HAP-1 (cell line): ENCODE measurements at regions not wholly inside any gene's neighbourhood (a gene's known extent, or its start where the extent isn't known, plus 50 kb on each side); places are given as distances from the start of the nearest gene placed in this dataset.
"Not testable (repeated sequence)": the region's sequence is repeated elsewhere in the genome, so short reads cannot be mapped to it uniquely, and the experiment has no call there.

Experiments
- DNase-seq, 2 experiments: peaks; one replicate each; pipeline ENCODE4 v3.0.0-alpha.2; 2016 to 2020; ENCODE audit warnings: low spot score in 2 of 2
- H3K27me3 ChIP-seq: fragments of 250-450 bp; sonication (Bioruptor Pico); 2 replicates; pipeline ENCODE4 v1.5.1; 2020; ENCODE audit warnings: low read depth, mild to moderate bottlenecking, moderate library complexity
- H3K36me3 ChIP-seq: fragments of 250-450 bp; sonication (Bioruptor Pico); replicated peaks from 2 replicates; pipeline ENCODE4 v1.5.1; 2020; ENCODE audit warnings: mild to moderate bottlenecking
- H3K4me1 ChIP-seq: fragments of 250-450 bp; sonication (Bioruptor Pico); 2 replicates; pipeline ENCODE4 v1.5.1; 2020; ENCODE audit warnings: mild to moderate bottlenecking
- H3K4me3 ChIP-seq: fragments of 250-450 bp; sonication (Bioruptor Pico); 2 replicates; pipeline ENCODE4 v1.5.1; 2020; ENCODE audit warnings: mild to moderate bottlenecking, moderate library complexity
- H3K9me3 ChIP-seq: fragments of 250-450 bp; sonication (Bioruptor Pico); 2 replicates; pipeline ENCODE4 v1.5.1; 2020; ENCODE audit warnings: mild to moderate bottlenecking, moderate library complexity
- in situ Hi-C: fragments of 300-500 bp; cut with MboI; formaldehyde crosslinking; loops from 3 replicates; pipeline ENCODE4 v1.14.3; 2020; ENCODE audit warnings: low sequenced_read_pairs, inconsistent platforms, mixed read lengths

DNA sequence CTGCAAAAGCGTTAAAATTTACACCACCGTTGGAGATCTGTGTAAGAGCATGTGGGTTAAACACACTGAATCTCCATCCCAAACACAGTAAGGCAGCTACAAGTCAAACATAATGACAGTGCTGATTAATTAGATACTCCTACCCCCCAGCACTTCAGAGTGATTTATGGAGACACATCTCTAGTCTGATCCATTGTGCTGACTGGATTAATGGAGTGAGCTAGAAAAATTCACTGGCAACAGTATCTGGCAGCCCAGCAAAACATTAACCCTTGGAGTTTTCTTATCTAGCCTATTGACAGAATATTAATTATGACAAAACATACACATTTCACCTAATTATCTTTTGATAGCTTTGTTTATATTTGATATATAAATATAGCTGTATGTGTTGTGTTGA lies 188.6 kb upstream of the ISL1 start:
- Histone ChIP-seq H3K4me1 (no peaks in the 10 kb centered on the region), H3K9me3 (no peaks in the 10 kb centered on the region), H3K4me3 (no peak overlapping the region), H3K27me3 (no peaks in the 10 kb centered on the region; the same call in 1 of the 2 replicates), H3K36me3 (no peaks in the 10 kb centered on the region)
- in situ Hi-C loops, result no loop called here
- DNase-seq, result no peak

DNA sequence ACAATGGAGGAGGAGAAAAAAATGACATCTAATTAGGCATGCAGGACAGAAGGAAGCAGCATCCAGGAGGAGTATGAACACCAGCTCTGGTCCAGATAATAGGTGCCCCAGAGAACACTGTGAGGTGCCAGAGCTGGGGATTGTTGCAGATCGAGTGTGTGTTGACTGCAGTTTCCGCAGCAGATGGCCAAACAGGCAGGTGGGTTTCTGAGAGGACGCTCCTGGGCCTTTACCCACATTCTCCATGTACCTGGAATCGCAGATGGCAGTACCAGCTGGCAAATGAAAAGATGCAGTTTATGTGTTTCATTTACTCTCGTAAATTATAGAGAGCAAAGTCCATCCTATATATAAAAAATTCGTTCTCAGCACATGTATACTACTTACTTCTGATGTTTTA lies 182.2 kb upstream of the ISL1 start:
- Histone ChIP-seq H3K9me3 (no peaks in the 10 kb centered on the region), H3K4me3 (no peak overlapping the region), H3K36me3 (no peaks in the 10 kb centered on the region), H3K4me1 (no peaks in the 10 kb centered on the region), H3K27me3 (no peaks in the 10 kb centered on the region; the same call in 1 of the 2 replicates)
- no peak for DNase-seq
- in situ Hi-C loops, result no loop called here

DNA sequence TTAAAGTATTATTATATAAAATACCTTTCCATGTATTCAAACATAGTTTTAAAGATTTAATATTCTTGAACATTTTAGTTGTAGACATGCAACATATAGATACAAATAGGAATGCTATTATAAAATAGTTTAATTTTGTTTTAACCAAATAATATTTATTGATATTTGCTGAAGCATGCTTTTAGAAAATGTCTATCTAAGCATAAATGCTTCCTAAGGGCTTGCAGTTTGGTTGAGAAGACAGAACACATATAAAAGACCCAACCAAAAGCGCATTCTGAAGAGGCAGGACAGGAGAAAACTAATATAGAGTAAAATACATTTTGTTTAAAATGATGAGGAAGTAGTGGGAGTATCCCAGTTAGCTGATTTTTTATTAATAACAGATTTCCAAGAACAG lies 181.5 kb upstream of the ISL1 start:
- no peaks in the 10 kb centered on the region for H3K4me1 ChIP-seq
- no peaks in the 10 kb centered on the region; the same call in 1 of the 2 replicates for H3K27me3 ChIP-seq
- no peaks in the 10 kb centered on the region for H3K36me3 ChIP-seq
- in situ Hi-C loops, result no loop called here
- no peak for DNase-seq
- no peak overlapping the region for H3K4me3 ChIP-seq
- no peaks in the 10 kb centered on the region for H3K9me3 ChIP-seq

DNA sequence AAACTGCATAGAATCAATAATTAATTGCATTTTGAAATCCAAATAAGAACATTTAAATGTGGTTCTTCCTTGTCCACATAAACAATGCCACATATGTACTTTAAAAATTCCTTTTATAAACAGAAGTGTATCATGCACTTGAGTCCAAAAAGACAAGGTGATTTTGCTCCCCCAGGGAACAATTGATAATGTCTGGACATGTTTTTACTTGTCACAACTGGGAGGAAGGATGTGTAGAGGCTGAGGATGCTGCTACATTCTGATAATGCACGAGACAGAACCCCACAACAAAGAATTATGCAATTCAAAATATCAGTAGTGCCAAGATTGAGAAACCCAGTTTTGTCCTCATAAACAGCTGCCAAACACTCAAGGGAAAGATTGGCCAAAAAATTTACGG lies 181.1 kb upstream of the ISL1 start:
- no peak for DNase-seq
- Histone ChIP-seq H3K9me3 (no peaks in the 10 kb centered on the region), H3K27me3 (no peaks in the 10 kb centered on the region; the same call in 1 of the 2 replicates), H3K4me1 (no peaks in the 10 kb centered on the region), H3K36me3 (no peaks in the 10 kb centered on the region), H3K4me3 (no peak overlapping the region)
- in situ Hi-C loops, result no loop called here

DNA sequence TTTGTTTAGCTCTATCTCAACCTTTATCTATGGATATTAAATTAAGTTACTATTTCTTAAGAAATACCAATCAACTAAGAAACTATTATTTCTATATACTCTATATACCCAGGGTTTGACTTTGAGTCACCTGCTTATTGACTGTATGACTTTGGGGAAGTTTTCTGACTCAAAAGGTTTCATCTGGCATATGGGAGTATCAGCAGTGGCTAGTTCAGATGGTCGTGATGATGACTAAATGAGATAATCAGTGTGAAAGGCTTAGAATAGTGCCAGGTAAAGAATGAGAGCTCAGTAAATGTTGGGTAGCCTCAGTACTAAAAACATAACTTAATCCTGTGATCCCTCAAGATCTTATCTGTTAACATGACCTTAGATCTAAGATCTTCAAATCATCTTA lies 179.7 kb upstream of the ISL1 start:
- DNase-seq, result no peak
- no peaks in the 10 kb centered on the region for H3K9me3 ChIP-seq
- H3K4me1 ChIP-seq, result no peaks in the 10 kb centered on the region
- no peaks in the 10 kb centered on the region for H3K36me3 ChIP-seq
- in situ Hi-C loops, result no loop called here
- no peaks in the 10 kb centered on the region for H3K27me3 ChIP-seq
- no peak overlapping the region for H3K4me3 ChIP-seq

DNA sequence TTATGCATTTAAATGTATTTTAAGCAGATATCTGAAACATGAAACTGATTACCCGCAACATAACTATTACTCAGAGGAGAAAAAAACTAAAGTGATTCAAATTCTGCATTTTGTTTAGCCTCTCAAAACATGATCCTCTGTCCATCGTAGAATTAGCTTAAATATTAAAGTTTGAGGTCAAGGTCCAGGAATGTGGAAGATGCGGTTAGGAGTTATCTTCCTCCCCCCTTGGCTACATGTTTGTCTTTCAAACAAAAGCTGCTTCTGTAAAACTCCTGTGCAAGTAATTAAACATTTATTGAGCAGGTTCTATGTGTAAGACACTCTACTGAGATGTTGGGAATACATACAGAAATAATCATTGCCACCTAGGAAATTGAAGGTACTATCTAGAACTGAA lies 175.0 kb upstream of the ISL1 start:
- no peaks in the 10 kb centered on the region for H3K27me3 ChIP-seq
- DNase-seq, result no peak
- no peaks in the 10 kb centered on the region for H3K9me3 ChIP-seq
- no peak overlapping the region for H3K4me3 ChIP-seq
- in situ Hi-C loops, result no loop called here
- no peaks in the 10 kb centered on the region for H3K36me3 ChIP-seq
- H3K4me1 ChIP-seq, result no peaks in the 10 kb centered on the region

DNA sequence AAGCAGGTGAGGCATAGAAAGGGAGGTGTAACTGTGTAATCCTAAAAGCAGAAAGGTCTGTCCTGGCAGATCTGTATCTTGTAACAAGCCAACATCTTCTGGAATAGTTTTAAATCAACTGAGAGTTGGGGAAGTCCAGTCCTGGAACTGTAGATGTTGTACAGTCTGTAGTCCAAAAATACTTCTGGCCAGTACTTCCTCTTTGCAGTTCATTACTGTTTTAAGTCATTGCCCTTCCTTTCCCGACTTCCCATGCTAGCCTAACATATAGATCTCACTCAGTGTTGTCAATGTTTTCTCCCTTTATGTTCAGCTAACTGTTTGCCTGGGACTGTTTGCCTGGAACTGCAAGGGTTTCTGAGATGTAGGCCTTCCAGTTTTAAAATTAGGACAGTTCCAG lies 168.5 kb upstream of the ISL1 start:
- DNase-seq, result no peak
- no peaks in the 10 kb centered on the region for H3K36me3 ChIP-seq
- H3K4me3 ChIP-seq, result no peak overlapping the region
- no peaks in the 10 kb centered on the region for H3K4me1 ChIP-seq
- in situ Hi-C loops, result no loop called here
- no peaks in the 10 kb centered on the region for H3K9me3 ChIP-seq
- no peaks in the 10 kb centered on the region for H3K27me3 ChIP-seq

DNA sequence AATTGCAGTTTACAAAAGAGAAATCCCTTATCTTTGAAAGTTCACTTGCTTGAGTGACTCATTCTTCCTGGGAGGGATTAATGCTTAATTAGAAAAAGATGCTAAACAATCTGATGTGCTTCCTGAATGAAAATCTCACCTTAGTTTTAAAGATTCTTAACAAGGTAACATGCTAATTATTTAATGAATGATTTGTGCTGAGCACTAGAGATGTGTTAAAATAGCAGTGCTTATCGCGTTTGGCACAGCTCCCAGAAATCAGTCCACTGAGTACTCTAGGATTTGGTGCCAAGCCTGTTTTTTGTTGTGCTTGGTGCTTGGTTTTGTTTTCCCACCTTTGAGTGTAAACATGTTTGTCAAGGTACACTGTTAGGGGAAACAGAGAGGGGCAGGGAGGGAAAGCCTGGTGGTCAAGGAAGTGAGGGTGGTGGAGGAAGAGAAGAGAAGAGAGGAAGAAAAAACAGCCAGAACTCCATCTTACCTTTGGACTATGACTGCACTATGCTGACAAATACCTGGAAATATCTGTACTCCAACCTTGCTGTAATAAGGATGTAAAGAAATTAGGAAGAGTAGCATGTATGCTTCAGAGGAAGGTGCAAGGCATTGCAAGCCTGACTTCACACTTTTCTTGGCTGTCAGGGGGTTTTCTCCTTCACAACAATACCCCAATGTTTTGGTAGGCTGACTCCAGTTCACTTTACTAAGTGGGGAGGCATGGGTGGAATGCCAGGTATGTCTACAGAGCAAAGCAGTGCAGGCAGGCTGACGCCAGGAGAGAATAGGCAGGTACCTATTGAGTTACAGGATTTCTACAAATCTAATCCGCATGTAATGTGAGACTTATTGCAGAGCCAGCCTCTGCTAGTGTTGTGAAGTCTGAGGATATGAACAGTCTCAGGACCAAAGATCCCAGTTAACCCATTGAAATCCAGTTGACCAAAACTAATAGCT lies 157.2 kb upstream of the ISL1 start:
- H3K4me1 ChIP-seq, result no peaks in the 10 kb centered on the region
- H3K9me3 ChIP-seq, result no peaks in the 10 kb centered on the region
- in situ Hi-C loops, result no loop called here
- DNase-seq, result peak in 1 of 2 experiments; percentile 9
- no peak overlapping the region for H3K4me3 ChIP-seq
- H3K27me3 ChIP-seq, result no peaks in the 10 kb centered on the region
- H3K36me3 ChIP-seq, result no peaks in the 10 kb centered on the region

DNA sequence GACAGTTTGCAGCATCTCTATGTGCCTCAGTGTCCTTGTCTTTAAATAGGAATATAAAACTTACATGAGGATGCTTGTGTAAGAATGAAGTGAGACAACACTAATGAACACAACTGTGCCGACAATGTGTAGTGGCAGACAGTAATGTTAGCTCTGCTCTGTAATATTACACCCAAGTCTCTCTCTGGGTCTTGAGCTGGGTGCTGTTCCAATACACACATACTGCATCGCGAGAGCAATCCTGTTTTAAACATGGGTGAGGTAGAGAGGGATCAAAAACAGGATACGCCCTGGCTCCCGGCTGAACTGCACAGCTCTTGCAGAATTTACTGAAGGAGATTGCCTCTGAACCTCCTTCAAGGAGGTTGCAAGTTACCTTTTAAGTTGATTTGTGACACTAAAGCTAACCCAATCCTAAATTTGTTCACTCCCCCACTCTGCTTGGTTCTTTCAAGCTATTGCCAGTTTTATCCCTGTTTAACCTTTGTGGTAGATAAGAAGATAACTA lies 155.2 kb upstream of the ISL1 start:
- Histone ChIP-seq H3K4me3 (no peak overlapping the region), H3K36me3 (no peaks in the 10 kb centered on the region), H3K4me1 (no peaks in the 10 kb centered on the region), H3K27me3 (no peaks in the 10 kb centered on the region), H3K9me3 (no peaks in the 10 kb centered on the region)
- no peak for DNase-seq
- in situ Hi-C loops, result no loop called here

DNA sequence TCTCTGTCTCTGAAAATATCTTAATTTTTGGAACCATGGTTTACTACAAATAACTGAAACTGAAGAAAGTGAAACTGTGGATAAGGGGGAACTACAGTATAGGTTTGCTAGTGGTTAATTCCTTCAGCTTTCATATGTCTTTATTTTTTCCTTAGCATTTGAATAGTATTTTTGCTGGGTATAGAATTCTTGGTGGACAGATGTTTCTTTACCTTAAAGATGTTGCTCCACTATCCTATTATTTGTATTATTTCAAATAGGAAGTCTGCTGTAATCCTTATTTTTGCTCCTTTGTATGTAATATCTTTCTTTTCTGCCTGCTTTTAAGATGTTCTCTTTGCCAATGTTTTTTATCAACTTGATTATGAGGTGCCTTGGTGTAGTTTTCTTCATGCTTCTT lies 152.9 kb upstream of the ISL1 start:
- Histone ChIP-seq H3K4me1 (no peaks in the 10 kb centered on the region), H3K27me3 (no peaks in the 10 kb centered on the region), H3K4me3 (no peak overlapping the region), H3K9me3 (no peaks in the 10 kb centered on the region), H3K36me3 (no peaks in the 10 kb centered on the region)
- no peak for DNase-seq
- in situ Hi-C loops, result no loop called here

DNA sequence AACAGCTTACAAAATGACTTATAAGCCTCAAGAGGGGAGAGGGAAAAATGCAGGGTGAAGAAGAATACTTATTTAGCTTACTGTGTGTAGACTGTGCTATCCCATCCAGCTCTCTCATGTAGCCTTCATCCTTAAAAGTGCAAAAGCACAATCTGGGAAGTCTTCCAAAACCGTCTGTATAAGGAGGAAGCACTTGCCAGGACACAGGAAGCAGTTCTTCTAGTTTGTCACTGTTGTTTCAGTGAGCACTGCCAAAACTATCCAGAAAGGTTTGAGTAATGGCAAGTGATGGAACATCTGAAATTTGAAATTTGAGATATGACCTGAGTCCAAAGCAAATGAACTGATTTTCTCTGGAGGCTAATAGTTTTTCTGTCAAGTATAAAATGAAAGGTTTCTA lies 140.8 kb upstream of the ISL1 start:
- Histone ChIP-seq H3K4me1 (no peaks in the 10 kb centered on the region), H3K36me3 (no peaks in the 10 kb centered on the region), H3K27me3 (no peaks in the 10 kb centered on the region; the same call in 1 of the 2 replicates), H3K9me3 (no peaks in the 10 kb centered on the region), H3K4me3 (no peak overlapping the region)
- no peak for DNase-seq
- in situ Hi-C loops, result no loop called here

DNA sequence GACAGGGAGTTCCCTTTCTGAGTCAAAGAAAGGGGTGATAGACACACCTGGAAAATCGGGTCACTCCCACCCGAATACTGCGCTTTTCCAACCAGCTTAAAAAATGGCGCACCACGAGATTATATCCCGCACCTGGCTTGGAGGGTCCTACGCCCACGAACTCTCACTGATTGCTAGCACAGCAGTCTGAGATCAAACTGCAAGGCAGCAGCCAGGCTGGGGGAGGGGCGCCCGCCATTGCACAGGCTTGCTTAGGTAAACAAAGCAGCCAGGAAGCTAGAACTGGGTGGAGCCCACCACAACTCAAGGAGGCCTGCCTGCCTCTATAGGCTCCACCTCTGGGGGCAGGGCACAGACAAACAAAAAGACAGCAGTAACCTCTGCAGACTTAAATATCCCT lies 132.3 kb upstream of the ISL1 start:
- DNase-seq, result peak in 1 of 2 experiments; percentile 18
- H3K36me3 ChIP-seq, H3K4me3 ChIP-seq, H3K4me1 ChIP-seq, H3K27me3 ChIP-seq, H3K9me3 ChIP-seq, in situ Hi-C loops: not testable (repeated sequence)

DNA sequence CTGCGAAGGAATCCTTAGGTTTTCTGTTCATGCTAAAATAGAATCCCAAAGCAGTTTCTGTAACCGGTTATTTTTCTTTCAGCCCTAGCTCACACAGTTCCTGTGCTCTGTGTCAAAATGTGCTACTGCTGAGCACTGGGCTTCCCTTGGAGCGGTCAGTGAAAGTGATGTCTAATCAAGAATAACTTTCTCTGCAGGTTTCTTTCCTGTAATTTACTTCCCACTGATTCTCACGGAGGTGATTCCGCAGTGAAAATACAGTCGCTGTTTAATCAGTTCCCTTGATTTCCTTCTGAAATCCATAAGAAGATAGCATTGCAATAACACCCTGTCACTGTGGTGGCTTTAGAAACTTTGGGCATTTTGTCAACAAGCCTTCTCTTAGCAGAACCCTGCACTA lies 112.0 kb upstream of the ISL1 start:
- Histone ChIP-seq H3K9me3 (no peaks in the 10 kb centered on the region; the same call in 1 of the 2 replicates), H3K4me3 (no peak overlapping the region), H3K27me3 (no peaks in the 10 kb centered on the region), H3K36me3 (no peaks in the 10 kb centered on the region), H3K4me1 (no peaks in the 10 kb centered on the region; the same call in 1 of the 2 replicates)
- DNase-seq, result no peak
- in situ Hi-C loops, result no loop called here

DNA sequence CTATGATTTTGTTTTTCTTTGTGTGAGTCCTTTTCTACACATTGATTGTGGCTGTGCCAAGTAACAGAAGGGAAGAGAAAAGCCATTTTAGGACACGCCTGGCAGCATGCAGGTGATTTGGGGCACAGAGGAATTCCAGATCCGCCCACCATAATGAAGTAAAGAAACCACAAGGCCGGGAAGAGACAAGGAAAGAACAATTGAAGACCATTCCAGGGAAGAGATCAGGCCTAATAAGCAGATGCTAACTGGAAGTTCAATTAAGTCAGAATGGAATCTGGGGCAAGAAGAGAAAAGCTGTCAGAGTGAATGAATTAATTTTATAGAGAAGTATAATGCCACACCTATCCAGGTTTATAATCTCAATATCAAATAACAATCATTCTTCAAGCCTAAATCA lies 110.2 kb upstream of the ISL1 start:
- in situ Hi-C loops, result no loop called here

More for the DNA sequence above, 110.2 kb upstream of the ISL1 start:
- no peak overlapping the region for H3K4me3 ChIP-seq
- H3K4me1 ChIP-seq, result no peaks in the 10 kb centered on the region
- no peaks in the 10 kb centered on the region; the same call in 1 of the 2 replicates for H3K9me3 ChIP-seq
- no peaks in the 10 kb centered on the region for H3K36me3 ChIP-seq
- no peak for DNase-seq
- no peaks in the 10 kb centered on the region for H3K27me3 ChIP-seq
